Stimulated activated CD4-positive, alpha-beta T cell treated with anti-CD3 and anti-CD28 coated beads, Interleukin-1b, Interleukin-23, amount 100 ng/mL, for 1 hour (primary cell): ENCODE measurements at regions not wholly inside any gene's neighbourhood (a gene's known extent, or its start where the extent isn't known, plus 50 kb on each side); places are given as distances from the start of the nearest gene placed in this dataset.

Experiments
- DNase-seq, 2 donors: peaks; one replicate each; pipeline ENCODE4 v3.0.0-alpha.2; 2020; ENCODE audit warnings: low read depth in 2 of 2

DNA sequence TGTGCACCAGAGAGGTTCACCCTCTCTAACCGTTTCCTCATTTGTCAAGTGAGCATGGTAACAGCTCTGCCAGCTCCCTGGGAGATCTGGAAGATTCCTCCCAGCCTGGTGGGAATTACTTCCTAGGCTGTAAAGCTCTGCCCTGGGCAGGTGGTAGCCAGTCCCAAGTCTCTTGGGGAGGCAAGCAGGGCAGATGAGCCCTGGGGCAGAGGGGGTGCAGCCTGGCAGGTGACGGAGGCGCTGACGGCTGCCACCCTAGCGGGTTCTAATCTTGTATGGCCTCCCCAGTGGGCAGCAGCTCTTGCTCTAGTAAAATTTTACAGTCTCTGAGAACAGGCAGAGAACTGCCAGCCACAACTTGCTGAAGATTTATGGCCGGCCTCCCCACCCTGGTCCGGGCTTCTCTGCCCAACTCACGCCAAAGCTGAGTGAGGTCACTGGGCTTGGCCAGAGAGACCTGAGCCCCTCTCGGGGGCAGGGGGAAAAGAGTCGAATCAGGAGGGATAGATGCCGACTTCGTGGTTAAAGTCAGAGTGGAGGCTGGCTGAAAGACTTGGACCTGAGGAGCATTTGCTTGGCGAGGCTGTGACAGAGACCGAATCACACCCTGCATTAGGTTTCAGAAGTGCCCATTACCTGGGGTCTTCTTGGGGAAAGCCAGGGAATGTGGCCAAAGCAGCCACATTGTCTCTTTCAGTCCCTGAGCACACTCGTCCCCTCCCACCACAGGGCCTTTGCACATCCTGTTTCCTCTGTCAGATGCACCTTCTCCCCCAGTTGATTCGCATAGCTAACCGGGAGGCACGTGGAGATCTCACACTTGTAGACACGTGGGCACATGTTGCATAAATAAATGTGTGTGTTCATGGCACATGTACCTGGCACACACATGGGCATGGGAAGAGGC is 188.2 kb downstream of the MN1 start:
- no peak for DNase-seq

DNA sequence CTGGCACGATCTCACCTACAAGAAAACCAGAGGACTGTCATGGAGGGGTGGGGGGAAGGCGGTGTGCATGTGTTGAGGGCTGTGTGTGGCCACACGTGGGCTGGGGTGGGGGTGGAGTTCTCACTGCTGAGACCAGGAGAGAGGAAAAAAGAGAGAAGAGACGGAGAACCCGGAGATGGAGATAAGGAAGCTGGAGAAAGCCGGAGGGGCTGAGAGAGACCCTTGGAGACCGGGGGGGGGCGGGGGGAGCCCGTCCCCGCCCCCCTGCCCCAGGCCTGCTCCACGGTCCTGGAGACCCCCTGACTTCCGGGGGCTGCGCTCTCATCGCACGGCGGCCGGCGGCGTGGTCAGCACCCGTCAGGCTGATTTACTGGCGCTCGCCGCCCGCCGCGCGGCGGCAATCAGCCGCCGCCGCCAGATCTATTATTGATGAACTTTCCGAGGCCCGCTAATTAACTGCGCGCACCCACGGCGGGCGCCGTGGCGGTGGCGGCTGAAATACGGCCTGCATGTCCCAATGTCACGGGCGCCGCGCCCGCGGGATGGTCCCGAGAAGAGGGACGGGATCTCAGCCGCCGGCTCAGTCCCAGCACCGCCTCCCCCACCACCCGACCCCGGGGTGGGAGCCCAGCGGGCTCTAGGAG is 187.4 kb downstream of the MN1 start:
- DNase-seq, result no peak

DNA sequence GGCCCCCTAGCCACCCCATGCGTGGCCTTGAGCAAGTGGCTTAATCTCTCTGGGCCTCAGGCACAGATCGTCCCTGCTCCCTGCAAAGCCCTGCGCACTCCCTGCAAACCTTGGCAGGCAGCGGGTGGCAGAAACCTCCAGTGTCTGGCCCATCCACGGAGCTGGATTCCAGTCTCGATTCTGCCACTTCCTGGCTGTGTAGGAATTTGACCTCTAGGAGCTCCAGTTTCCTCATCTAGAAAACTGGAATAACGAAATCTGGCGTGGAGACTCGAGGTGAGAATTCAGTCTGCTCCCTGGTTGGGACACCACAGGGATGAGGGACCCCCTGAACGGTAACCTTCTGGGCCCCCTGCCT is 186.9 kb downstream of the MN1 start:
- DNase-seq, result no peak

- no peak for DNase-seq
Observed at GRCh38 chr22:27615408-27615807, 186.1 kb downstream of the MN1 start.

GRCh38 chr22:27616033-27616432 is 185.5 kb downstream of the MN1 start:
- no peak for DNase-seq

- no peak for DNase-seq
Observed at GRCh38 chr22:27617214-27617881, 184.2 kb downstream of the MN1 start.

GRCh38 chr22:27620367-27621154 is 181.0 kb downstream of the MN1 start:
- DNase-seq, result no peak

DNA sequence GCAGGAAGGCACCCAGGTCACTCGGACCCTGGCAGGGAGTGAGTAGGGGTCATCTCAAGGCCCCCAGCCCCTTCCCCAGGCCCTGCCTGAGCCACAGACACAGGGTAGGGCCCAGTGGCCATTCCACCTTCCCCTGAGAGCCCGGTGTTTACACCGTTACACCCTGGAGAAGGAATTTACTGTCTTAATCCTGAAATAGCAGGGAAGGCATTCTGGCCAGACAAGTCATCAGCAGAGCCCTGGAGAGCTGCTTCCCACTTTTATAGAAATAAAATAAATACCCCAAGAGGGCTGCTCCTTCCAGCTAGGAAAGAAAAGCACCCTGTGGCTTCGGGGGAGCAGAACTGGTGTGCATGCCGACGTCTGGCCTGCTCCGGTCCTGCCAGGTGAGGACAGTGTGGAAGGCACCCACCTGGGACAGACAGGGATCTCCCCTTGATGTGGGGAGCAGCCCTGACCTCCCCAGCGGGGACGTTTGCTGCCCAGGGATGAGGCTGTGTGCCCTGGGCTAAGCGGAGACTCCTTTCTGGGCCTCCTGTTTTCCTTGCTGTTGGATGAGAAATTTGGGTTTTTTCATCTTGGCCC is 180.0 kb downstream of the MN1 start:
- no peak for DNase-seq

DNA sequence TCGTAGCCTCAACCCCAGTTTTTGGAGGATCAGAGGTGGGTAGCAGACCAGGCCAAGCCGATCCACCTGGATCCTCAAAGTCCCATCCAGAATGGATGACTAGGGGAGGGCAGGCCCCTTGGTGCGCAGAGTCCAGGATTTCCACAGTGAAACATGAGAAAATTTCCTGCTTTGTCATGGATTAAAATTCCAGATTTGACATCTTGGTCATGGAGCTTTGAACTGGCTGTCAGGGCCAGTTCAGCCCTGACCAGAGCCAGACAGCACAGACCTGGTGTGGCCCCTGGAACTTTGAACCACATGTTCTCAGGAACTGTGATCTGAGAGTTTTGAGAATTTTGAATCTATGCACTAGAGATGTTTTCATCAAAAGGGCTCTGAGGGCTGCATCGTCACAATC is 177.5 kb downstream of the MN1 start:
- DNase-seq, result no peak

DNA sequence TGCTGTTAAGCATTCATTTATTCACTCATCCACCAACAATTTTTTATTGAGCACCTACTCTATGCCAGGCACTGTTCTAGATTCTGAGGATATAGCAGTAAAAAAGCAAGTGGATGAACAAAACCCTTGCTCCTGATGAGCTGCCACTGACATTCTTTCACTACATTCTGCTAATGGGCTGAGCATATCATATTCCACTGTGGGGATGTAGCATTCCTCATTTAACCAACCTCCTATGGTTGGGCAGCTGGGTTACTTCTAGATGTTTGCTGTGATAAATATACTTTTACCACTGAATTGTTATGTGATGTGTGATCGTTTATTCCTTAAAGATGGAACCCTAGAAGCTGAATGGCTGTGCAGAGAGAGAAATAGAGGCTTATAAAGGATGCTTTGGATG is 176.9 kb downstream of the MN1 start:
- no peak for DNase-seq

DNA sequence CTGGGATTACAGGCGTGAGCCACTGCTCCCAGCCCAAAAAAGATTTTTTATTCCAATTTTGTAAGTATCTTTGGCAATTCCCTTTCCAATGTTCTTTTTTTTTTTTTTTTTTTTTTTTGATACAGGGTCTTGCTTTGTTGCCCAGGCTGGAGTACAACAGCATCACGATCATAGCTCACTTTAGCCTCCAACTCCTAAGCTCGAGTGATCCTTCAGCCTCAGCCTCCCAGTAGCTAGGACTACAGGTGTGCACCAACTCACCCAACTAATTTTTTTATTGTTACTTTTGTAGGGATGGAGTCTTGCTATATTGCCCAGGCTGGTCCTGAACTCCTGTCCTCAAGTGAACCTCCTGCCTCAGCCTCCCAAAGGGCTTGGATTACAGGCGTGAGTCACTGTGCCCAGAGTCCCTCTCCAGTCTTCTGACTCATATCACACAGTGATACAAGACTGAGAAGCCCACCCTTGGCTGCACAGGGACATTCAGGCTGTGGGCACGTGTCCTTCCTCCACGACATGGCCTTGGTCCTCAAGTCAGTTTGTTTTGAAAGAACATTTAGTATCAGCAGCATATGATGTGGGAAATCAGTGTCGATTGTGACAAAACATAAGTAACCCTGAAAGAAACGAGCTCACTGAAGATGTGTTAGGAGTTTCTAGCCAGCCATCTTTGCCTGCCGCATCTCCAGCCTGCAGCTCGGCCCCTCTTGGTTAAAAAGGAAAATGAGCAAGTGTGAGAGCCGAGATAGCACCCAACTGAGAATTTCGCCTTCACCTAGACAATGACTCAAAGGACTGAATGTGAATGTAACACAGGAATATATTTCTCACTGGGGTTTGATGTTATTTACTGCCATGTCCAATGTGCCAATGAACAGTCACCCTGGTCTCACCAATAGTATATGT is 175.5 kb downstream of the MN1 start:
- no peak for DNase-seq

DNA sequence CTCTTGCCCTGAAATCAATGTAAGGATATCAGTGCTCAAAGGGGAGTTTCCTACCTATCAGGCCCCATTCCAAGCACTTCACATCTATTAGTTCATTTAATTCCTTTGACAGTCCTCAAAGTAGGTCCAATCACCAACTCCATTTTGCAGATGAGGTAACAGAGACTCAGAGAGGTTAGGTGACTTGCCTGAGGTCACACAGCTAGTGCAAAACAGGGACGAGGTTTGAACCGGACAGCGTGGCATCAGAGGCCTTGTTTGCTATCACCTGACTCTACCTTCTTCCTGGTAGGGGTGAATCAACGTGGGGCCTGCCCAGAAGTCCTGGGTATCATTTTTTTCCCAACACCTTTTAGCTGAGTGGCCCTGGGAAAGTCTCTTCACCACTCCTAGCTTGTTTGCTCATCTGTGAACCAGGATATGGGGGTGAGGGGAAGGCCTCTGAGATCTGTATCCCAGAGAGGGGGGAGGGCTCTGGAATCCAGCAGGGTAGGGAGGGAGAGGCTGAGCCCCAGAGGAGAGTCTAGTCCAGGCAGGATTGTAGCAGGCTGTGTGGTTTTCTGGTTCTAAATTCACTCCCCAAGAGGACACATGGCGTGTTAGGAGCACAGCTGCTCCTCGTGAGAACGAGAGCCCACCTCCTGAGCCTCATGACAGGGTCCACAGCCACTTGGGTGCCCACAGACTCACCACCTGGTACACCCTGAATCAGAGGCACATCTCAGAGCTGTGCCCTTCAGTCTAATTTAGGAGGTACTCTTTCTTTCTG is 174.7 kb downstream of the MN1 start:
- no peak for DNase-seq

- DNase-seq, result no peak
Observed at GRCh38 chr22:27627444-27627833, 174.1 kb downstream of the MN1 start.

DNA sequence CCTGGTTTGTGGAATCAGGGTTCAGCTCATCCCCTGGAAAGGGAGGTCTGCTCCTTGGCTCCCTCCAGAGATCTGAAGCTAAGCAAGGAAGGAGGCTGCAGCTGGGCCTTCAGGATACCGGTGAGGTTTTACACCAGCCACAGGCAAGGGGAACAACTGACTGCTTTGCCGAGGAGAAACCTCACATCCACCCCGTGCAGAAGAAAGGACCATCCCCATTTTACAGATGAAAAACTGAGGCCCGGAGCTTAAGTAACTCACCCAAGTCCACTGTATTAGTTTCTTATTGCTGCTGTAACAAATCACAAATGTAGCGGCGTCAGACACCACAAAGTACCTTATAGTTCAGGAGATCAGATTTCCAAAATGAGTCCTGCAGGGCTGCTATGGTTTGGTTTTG is 173.7 kb downstream of the MN1 start:
- no peak for DNase-seq

DNA sequence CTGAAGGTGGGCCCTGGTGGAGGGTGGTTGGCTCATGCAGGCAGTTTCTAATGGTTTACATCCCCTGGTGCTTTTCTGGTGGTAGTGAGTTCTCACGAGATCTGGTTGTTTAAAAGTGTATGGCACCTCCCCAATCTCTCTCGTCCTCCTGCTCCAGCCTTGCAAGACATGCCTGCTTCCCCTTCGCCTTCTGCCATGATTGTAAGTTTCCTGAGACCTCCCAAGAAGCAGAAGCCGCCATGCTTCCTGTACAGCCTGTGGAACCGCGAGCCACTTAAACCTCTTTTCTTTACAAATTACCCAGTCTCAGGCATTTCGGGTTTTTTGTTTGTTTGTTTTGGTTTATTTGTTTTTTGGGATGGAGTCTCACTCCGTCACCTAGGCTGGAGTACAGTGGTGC is 173.2 kb downstream of the MN1 start:
- DNase-seq, result no peak

- no peak for DNase-seq
Observed at GRCh38 chr22:27628891-27629631, 172.5 kb downstream of the MN1 start.

DNA sequence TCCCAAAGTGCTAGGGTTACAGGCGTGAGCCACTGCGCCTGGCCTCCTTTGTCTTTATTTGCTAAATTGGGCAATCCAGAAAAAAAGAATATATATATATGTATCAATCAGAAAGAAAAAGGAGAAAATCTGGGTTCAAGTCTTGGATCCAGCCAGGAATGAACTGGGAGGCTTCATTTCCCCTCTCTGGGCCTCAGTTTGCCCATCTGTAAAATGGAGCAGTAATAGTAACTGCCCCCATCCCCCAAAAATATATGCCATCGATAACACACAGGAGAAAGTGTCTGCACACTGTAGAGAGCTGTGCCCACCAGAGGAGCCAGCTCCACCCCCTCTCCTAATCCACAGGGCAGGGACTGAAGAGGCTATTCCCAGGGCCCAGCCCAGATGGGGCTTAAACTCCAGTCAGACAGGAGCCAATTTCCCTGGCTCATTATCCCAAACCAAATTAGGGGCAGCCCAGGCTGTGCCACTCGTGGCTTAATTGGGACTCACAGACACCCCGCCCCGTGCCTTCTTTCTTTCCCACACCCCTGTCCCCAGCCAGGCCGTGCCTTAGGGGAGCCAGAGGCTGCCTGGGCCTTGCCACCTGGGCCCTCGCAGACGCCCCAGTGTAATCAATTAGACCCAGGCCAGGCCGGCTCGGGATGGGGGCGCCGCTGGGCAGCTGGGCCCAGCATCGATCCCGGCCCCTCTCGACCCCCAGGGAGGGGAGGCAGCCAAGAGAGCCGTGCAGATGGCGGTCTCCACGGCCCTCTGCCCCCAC is 171.5 kb downstream of the MN1 start:
- DNase-seq, result no peak

- DNase-seq, result no peak
Observed at GRCh38 chr22:27630754-27631153, 170.8 kb downstream of the MN1 start.
